ENCODE measurements at regions not wholly inside any gene's neighbourhood (a gene's known extent, or its start where the extent isn't known, plus 50 kb on each side); places are given as distances from the start of the nearest gene placed in this dataset.
"Not testable (repeated sequence)": the region's sequence is repeated elsewhere in the genome, so short reads cannot be mapped to it uniquely, and the experiment has no call there.

DNA sequence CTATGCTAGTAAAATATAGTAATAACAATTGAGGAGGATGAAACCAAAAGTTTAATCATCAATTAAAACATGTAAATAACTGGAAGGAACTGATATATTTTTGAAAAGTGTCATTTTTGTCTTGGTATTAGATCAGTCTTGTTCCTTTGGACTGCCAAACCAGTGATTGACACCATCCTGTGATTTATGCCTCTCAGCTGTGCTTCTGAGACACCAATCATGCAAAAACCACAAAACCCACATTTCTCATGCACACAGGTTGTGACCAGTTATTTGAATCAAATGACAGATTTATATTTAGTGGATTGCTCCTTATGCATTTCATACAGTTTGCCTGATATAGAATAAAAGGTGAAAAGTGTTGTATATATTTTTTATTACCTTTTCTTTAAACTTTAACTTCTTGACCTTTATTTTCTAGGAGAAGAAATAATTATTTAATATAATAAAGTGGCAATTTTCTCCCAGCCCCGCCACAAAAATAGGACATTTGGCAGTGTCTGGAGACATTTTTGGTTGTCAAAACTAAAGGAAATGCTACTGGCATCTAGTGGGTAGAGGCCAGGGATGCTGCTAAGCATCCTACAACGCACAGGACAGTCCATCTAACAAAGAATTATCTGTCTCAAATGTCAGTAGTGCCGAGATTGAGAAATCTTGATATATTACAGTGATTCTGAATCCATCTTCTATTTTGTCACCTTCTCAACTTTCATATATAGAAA lies 383.6 kb downstream of the BCKDHB start:
- H3K27me3 Mint-ChIP-seq, result peaks cover 2% of the 10 kb centered on the region
- no peak for DNase-seq (ENCODE audit: low spot score, unreplicated experiment)
- no peaks in the 10 kb centered on the region for H3K4me1 Mint-ChIP-seq (ENCODE audit: low read depth)
- H3K9me3 Mint-ChIP-seq (ENCODE audit: low read depth), result peaks cover 10% of the 10 kb centered on the region
- peaks cover 2% of the 10 kb centered on the region for H3K36me3 Mint-ChIP-seq (ENCODE audit: insufficient read depth)
- no peak for TF ChIP-seq CTCF (IDR thresholded peaks at IDR 0.05; ENCODE audit: unreplicated experiment)
- H3K27ac Mint-ChIP-seq, result no peak overlapping the region
- no peak overlapping the region for H3K4me3 Mint-ChIP-seq (ENCODE audit: low read depth)

GRCh38 chr6:80488190-80488589 lies 381.7 kb downstream of the BCKDHB start:
- peaks cover 4% of the 10 kb centered on the region for H3K36me3 Mint-ChIP-seq (ENCODE audit: insufficient read depth)
- H3K4me1 Mint-ChIP-seq (ENCODE audit: low read depth), result peaks cover 8% of the 10 kb centered on the region
- H3K4me3 Mint-ChIP-seq (ENCODE audit: low read depth), result no peak overlapping the region
- no peak for DNase-seq (ENCODE audit: low spot score, unreplicated experiment)
- no peak overlapping the region for H3K27ac Mint-ChIP-seq
- no peak for TF ChIP-seq CTCF (IDR thresholded peaks at IDR 0.05; ENCODE audit: unreplicated experiment)
- H3K27me3 Mint-ChIP-seq, result peaks cover 2% of the 10 kb centered on the region
- H3K9me3 Mint-ChIP-seq (ENCODE audit: low read depth), result peaks cover 7% of the 10 kb centered on the region

DNA sequence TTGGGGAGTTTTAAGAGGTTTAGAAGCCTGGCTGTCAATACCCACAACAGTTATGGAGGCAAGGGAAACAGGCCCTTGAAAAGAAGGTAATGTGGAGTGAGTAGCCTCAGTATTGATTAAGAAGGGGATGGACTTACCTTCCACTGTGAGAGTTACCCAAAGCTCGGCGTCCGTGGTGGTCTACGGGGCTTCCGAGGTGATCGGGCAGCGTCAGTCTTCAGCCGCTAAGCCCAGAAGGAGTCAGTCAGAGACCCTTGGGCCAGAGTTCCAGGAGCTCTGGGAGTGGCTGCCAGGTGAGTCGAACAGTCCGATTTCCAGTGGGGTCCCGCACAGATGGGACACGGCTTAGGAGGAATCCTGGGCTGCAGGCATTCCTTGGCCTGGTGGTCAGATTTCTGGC lies 379.0 kb downstream of the BCKDHB start:
- not testable (repeated sequence) for H3K27ac Mint-ChIP-seq; H3K36me3 Mint-ChIP-seq (ENCODE audit: insufficient read depth); DNase-seq (ENCODE audit: low spot score, unreplicated experiment); H3K27me3 Mint-ChIP-seq; H3K9me3 Mint-ChIP-seq (ENCODE audit: low read depth); H3K4me3 Mint-ChIP-seq (ENCODE audit: low read depth)
- peaks cover 10% of the 10 kb centered on the region for H3K4me1 Mint-ChIP-seq (ENCODE audit: low read depth)

GRCh38 chr6:80482056-80482455 lies 375.6 kb downstream of the BCKDHB start:
- Mint-ChIP-seq H3K4me3 (ENCODE audit: low read depth) (no peak overlapping the region), H3K36me3 (ENCODE audit: insufficient read depth) (peaks cover 2% of the 10 kb centered on the region), H3K27me3 (peaks cover 2% of the 10 kb centered on the region), H3K4me1 (ENCODE audit: low read depth) (peaks cover 10% of the 10 kb centered on the region), H3K27ac (no peak overlapping the region), H3K9me3 (ENCODE audit: low read depth) (peaks cover 3% of the 10 kb centered on the region)
- no peak for DNase-seq (ENCODE audit: low spot score, unreplicated experiment)
- TF ChIP-seq CTCF (IDR thresholded peaks at IDR 0.05; ENCODE audit: unreplicated experiment), result no peak

DNA sequence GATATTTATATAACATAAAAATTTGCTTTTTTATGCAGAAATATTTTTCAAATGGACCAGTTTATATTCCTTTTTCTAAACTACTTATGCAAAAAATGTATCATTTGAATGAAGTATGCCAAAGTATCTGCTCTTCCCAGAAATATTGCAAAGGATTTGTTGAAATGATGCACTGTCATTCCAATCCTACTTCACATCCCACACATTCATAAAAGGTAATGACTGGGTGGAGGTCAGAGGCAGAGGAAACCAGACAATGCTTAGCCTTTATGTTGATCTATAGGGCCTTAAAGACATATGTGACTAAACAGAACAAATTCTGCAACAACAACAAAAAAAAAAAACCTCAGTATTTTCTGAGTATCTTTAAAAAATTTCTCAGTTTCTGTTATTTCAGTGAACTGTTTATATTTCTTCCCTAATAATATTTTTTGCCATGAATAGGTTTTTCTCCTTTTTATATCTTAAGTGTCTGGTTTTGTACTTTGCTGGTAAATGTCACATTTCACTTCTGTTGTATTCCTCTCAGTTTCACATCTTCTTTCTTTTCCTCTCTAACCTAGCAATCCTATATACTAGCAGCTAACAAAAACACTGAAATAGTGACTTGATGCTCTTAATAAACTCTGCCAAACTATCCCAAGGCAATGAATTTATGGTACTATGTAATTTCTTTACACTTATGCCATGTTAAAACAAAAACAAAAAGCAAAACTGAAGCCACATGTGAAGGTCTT lies 374.1 kb downstream of the BCKDHB start:
- no peaks in the 10 kb centered on the region for H3K27me3 Mint-ChIP-seq
- H3K27ac Mint-ChIP-seq, result no peak overlapping the region
- H3K4me1 Mint-ChIP-seq (ENCODE audit: low read depth), result peaks cover 10% of the 10 kb centered on the region
- DNase-seq (ENCODE audit: low spot score, unreplicated experiment), result no peak
- no peaks in the 10 kb centered on the region for H3K9me3 Mint-ChIP-seq (ENCODE audit: low read depth)
- no peak overlapping the region for H3K4me3 Mint-ChIP-seq (ENCODE audit: low read depth)
- no peak for TF ChIP-seq CTCF (IDR thresholded peaks at IDR 0.05; ENCODE audit: unreplicated experiment)
- H3K36me3 Mint-ChIP-seq (ENCODE audit: insufficient read depth), result peaks cover 2% of the 10 kb centered on the region
